Jurkat, Clone E6-1 (cell line): ENCODE measurements at regions not wholly inside any gene's neighbourhood (a gene's known extent, or its start where the extent isn't known, plus 50 kb on each side); places are given as distances from the start of the nearest gene placed in this dataset.
"Not testable (repeated sequence)": the region's sequence is repeated elsewhere in the genome, so short reads cannot be mapped to it uniquely, and the experiment has no call there.

Experiments used
- DNase-seq: peaks from one replicate; pipeline ENCODE4 v3.0.0-alpha.2; 2011; ENCODE audit warnings: low read depth, low spot score
- H3K4me3 ChIP-seq: 2 replicates; pipeline ENCODE4 v1.5.1; 2011; ENCODE audit warnings: mild to moderate bottlenecking, low read length, control low read depth, moderate library complexity

GRCh38 chrY:3297235-3297634, 281.6 kb upstream of the TGIF2LY start:
- DNase-seq, H3K4me3 ChIP-seq: not testable (repeated sequence)

GRCh38 chrY:3319988-3320387, 258.9 kb upstream of the TGIF2LY start:
- H3K4me3 ChIP-seq, DNase-seq: not testable (repeated sequence)

GRCh38 chrY:3367535-3367934, 211.3 kb upstream of the TGIF2LY start:
- not testable (repeated sequence) for DNase-seq, H3K4me3 ChIP-seq

GRCh38 chrY:3368459-3368858, 210.4 kb upstream of the TGIF2LY start:
- DNase-seq, H3K4me3 ChIP-seq: not testable (repeated sequence)

- DNase-seq = not testable (repeated sequence)
These were observed 187.4 kb upstream of the TGIF2LY start for GRCh38 chrY:3391508-3391907.

GRCh38 chrY:3404241-3404640, 174.6 kb upstream of the TGIF2LY start:
- not testable (repeated sequence) for H3K4me3 ChIP-seq, DNase-seq

More at GRCh38 chrY:3391508-3391907, 187.4 kb upstream of the TGIF2LY start:
- not testable (repeated sequence) for H3K4me3 ChIP-seq

GRCh38 chrY:3405585-3405984, 173.3 kb upstream of the TGIF2LY start:
- H3K4me3 ChIP-seq = not testable (repeated sequence)
- peak; percentile 10 for DNase-seq

- DNase-seq, H3K4me3 ChIP-seq: not testable (repeated sequence)
These were observed 171.9 kb upstream of the TGIF2LY start for GRCh38 chrY:3406896-3407452.

- DNase-seq, H3K4me3 ChIP-seq: not testable (repeated sequence)
These were observed 168.5 kb upstream of the TGIF2LY start for GRCh38 chrY:3410322-3410892.
